Astrocyte of the cerebellum (primary cell): ENCODE measurements at regions not wholly inside any gene's neighbourhood (a gene's known extent, or its start where the extent isn't known, plus 50 kb on each side); places are given as distances from the start of the nearest gene placed in this dataset.

Experiments used
- DNase-seq: peaks from one replicate; pipeline ENCODE4 v3.0.0-alpha.2; 2011; ENCODE audit warnings: low read depth
- H3K4me3 ChIP-seq: 2 replicates; pipeline ENCODE4 v1.5.1; 2011; ENCODE audit warnings: mild to moderate bottlenecking, low read depth, low read length, moderate library complexity
- CTCF ChIP-seq: IDR thresholded peaks from 2 replicates; pipeline ENCODE4 v1.5.1; 2012; ENCODE audit warnings: low read length, low read depth, moderate library complexity, mild to moderate bottlenecking; ENCODE audit errors: missing control alignments
- in situ Hi-C: cut with HindIII; loops from 2 replicates; pipeline ENCODE4 v1.10.0; 2017; ENCODE audit warnings: low sequenced_read_pairs

- peak; percentile 90 for DNase-seq
- no peak overlapping the region for H3K4me3 ChIP-seq
- in situ Hi-C loops: no loop called here
- peak; percentile 8 for TF ChIP-seq CTCF
Observed at GRCh38 chr17:77476931-77477805, 336.4 kb downstream of the SEC14L1 start.

DNA sequence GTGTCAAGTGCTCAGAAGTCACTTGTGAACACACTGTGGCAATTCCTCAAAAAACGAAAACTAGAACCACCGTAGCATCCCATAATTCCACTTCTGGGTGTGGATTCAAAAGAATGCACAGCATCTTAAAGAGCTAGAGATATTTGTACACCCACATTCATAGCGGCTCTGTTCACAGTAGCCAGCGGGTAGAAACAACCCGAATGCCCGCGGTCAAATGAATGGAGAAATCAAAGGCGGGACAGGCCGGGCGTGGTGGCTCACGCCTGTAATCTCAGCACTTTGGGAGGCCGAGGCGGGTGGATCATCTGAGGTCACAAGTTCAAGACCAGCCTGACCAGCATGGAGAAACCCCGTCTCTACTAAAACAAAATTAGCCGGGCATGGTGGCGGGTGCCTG is 337.5 kb downstream of the SEC14L1 start:
- DNase-seq: no peak
- H3K4me3 ChIP-seq: no peak overlapping the region
- in situ Hi-C loops: no loop called here
- no peak for TF ChIP-seq CTCF

- no peak for DNase-seq
- TF ChIP-seq CTCF: no peak
- no peak overlapping the region for H3K4me3 ChIP-seq
- in situ Hi-C loops: no loop called here
Observed at GRCh38 chr17:77478899-77479298, 338.1 kb downstream of the SEC14L1 start.

DNA sequence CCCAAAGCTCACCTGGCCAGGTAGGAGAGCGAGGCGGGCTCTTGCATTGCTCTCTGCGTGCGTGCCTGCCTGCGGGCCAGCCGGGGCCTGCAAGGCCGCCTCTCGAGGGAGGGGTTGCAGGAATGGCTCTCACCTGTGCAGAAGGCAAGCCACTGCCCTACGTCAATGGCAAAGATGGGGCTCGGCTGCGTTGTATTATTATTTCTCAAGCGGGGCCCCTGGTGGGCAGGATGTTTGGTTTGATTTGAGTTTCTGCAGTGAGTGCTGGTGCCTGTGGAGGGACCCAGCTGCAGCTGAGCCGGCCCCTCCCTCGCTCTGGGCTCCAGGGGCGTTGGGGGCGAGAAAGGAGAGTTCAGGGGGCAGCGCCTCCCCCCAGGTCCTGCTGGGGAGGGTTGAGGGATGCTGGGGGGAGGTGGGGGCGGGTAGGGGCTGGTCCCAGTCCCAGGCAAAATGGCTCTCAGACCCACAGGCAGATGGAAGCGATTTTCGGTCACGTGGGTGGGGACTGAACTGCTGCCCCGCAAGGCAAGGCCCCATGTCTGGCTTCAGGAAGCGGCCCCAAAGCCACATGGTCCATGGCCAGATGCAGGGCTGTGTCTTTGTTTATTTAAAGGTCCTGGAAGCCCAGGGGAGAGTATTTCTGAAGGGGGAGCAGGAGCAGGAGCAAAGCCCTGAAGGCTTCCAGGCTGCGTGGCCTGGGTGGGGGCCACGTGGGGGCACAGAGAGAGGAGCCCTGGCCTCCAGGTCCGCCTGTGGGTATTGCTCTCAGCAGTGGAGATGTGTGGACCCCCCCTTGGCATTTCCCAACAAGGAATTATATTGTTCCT is 338.8 kb downstream of the SEC14L1 start:
- no peak for TF ChIP-seq CTCF
- no peak for DNase-seq
- in situ Hi-C loops: no loop called here
- no peak overlapping the region for H3K4me3 ChIP-seq

GRCh38 chr17:77480199-77480508 is 339.4 kb downstream of the SEC14L1 start:
- peak; percentile 9 for TF ChIP-seq CTCF
- in situ Hi-C loops: no loop called here
- no peak for DNase-seq
- no peak overlapping the region for H3K4me3 ChIP-seq

DNA sequence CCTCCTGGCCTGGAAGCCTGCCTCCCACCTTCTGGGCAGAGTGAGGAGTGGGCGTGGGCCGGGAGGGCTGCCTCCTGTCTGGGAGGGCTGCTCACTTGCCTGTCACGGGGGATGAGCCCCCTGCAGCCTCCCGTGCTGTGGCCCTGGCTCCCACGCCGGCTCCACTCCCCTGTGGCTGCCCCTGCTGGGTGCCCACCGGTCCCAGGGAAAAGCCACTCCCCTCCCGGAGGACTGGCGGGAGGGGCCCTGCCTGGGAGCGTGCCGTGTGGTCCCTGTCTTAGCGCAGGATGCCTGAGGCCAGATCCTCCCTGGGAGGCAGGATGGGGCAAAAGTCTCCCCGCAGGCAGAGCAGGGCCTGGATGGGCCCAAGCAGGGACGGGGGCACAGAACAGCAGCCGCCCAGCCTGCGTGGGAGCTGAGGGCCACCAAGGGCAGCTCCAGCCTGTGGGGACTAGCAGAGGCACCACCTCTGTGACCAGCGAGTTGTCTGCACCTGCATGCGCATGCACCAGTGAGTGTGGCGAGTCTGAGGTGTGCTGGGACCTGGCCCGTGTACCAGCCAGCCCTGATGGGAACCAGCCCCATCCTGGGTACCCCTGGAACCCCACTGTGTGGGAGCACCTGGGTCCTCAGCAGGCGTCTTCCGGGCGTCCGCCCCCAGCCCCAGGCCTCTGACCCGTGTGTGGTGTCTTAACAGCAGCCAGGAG is 339.9 kb downstream of the SEC14L1 start:
- H3K4me3 ChIP-seq: no peak overlapping the region
- no peak for TF ChIP-seq CTCF
- DNase-seq: no peak
- in situ Hi-C loops: no loop called here
